Tongue (tissue), 2 donors: ENCODE measurements at regions not wholly inside any gene's neighbourhood (a gene's known extent, or its start where the extent isn't known, plus 50 kb on each side); places are given as distances from the start of the nearest gene placed in this dataset. TPM values are rescaled to one million over a fixed set of nuclear protein-coding genes. Genes with fewer than 3 reads are reported as not detected.

Source experiments
- DNase-seq: peaks from one replicate; pipeline ENCODE4 v3.0.0-alpha.2; 2015
- small RNA-seq: library from RNA; depleted of rRNA; stranded (forward); fragments of <200 nt; gene quantifications from one replicate; pipeline ENCODE3, GENCODE V24; 2014; ENCODE audit warnings: low replicate concordance

DNA sequence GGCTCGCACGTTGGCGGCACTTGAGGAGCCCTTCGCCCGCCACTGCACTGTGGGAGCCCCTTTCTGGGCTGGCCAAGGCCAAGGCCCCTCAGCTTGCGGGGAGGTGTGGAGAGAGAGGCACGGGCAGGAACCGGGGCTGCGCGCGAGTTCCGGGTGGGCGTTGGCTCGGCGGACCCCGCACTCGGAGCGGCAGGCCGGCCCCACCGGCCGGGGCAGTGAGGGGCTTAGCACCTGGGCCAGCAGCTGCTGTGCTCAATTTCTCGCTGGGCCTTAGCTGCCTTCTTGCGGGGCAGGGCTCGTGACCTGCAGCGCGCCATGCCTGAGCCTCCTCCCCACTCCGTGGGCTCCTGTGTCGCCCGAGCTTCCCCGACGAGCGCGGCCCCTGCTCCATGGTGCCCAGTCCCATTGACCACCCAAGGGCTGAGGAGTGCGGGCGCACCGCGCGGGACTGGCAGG lies 71.6 kb upstream of the CNTN1 start:
- no peak for DNase-seq

- peak; percentile 81 for DNase-seq
These were observed 69.9 kb upstream of the CNTN1 start for GRCh38 chr12:40622246-40622838.

GRCh38 chr12:40632171-40632570 lies 60.1 kb upstream of the CNTN1 start:
- no peak for DNase-seq

DNA sequence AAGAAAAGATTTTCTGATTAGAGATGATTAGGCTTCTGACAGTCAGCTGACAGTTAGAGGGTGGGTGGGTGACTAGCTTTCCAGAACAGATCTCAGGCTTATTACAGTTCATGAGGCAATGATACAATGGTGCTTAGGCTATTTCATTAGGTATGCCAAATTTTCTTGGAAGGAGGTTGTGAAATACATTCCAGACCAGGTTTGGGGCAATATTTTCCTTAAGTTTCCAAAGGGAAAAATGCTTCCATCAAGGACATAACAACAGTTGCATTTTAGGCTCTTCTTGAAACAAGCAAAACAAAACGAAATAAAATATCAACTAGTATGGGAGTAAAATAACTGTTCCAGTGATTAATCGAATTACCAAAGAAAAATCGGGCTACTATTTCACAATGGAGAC lies 59.3 kb upstream of the CNTN1 start:
- no peak for DNase-seq

GRCh38 chr12:40634517-40635131 lies 57.6 kb upstream of the CNTN1 start:
- no peak for DNase-seq

GRCh38 chr12:40635141-40635731 lies 57.0 kb upstream of the CNTN1 start:
- DNase-seq = no peak

Small RNA genes in the stretch of these regions (small RNA-seq; reads per million reads assigned to genes)
- not detected for gene RNU6-713P
